ENCODE measurements at regions not wholly inside any gene's neighbourhood (a gene's known extent, or its start where the extent isn't known, plus 50 kb on each side); places are given as distances from the start of the nearest gene placed in this dataset.

DNA sequence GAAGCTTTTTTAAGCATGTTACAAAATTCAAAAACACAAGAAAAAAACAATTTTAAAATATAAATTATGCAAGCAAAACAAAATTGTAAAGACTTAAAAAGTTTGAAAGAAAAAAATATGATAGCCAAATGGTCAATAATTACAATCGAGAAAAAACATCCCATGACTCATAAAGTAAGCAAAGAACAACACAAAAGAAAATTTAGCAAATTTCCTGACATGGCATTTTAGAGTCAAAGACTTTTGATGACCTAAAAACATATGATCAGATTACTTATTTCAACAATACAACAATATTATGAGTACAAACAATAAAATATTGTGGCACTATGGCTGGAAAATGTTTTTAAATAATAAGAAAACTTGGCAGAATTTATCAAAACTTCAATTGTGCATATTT, 312.1 kb upstream of the MEOX2 start:
- TF ChIP-seq POLR2A (IDR thresholded peaks at IDR 0.05; ENCODE audit: low read depth, low read length) (no peak), POLR2AphosphoS5 (IDR thresholded peaks at IDR 0.05; ENCODE audit: low read depth, low read length) (no peak), TAF1 (IDR thresholded peaks at IDR 0.05; ENCODE audit: borderline replicate concordance, low read depth, low read length) (no peak)

Measured in GM12892 (cell line).